ENCODE measurements at regions not wholly inside any gene's neighbourhood (a gene's known extent, or its start where the extent isn't known, plus 50 kb on each side); places are given as distances from the start of the nearest gene placed in this dataset.
"Not testable (repeated sequence)": the region's sequence is repeated elsewhere in the genome, so short reads cannot be mapped to it uniquely, and the experiment has no call there.

GRCh38 chr15:98088307-98088945, 127.9 kb downstream of the ARRDC4 start:
- DNase-seq (ENCODE audit: low read depth in 2 of 2) = not testable (repeated sequence)

GRCh38 chr15:98089352-98089751, 128.8 kb downstream of the ARRDC4 start:
- not testable (repeated sequence) for DNase-seq (ENCODE audit: low read depth in 2 of 2)

GRCh38 chr15:98097986-98098385, 137.5 kb downstream of the ARRDC4 start:
- DNase-seq (ENCODE audit: low read depth in 2 of 2) = not testable (repeated sequence)

GRCh38 chr15:98100606-98101005, 140.1 kb downstream of the ARRDC4 start:
- DNase-seq (ENCODE audit: low read depth in 2 of 2) = not testable (repeated sequence)

GRCh38 chr15:98103570-98103969, 143.1 kb downstream of the ARRDC4 start:
- DNase-seq (ENCODE audit: low read depth in 2 of 2) = no peak

GRCh38 chr15:98104386-98105151, 144.1 kb downstream of the ARRDC4 start:
- DNase-seq (ENCODE audit: low read depth in 2 of 2) = not testable (repeated sequence)

GRCh38 chr15:98106615-98107194, 146.2 kb downstream of the ARRDC4 start:
- DNase-seq (ENCODE audit: low read depth in 2 of 2) = not testable (repeated sequence)

GRCh38 chr15:98111806-98112205, 151.3 kb downstream of the ARRDC4 start:
- no peak for DNase-seq (ENCODE audit: low read depth in 2 of 2)

- no peak for DNase-seq (ENCODE audit: low read depth in 2 of 2)
Measured at GRCh38 chr15:98113327-98113726, 152.8 kb downstream of the ARRDC4 start.

- DNase-seq (ENCODE audit: low read depth in 2 of 2) = no peak
Measured at GRCh38 chr15:98120561-98120960, 160.1 kb downstream of the ARRDC4 start.

- no peak for DNase-seq (ENCODE audit: low read depth in 2 of 2)
Measured at GRCh38 chr15:98121536-98121935, 161.0 kb downstream of the ARRDC4 start.

GRCh38 chr15:98121957-98122356, 161.5 kb downstream of the ARRDC4 start:
- no peak for DNase-seq (ENCODE audit: low read depth in 2 of 2)

- DNase-seq (ENCODE audit: low read depth in 2 of 2) = no peak
Measured at GRCh38 chr15:98123297-98123696, 162.8 kb downstream of the ARRDC4 start.

- DNase-seq (ENCODE audit: low read depth in 2 of 2) = no peak
Measured at GRCh38 chr15:98123834-98124233, 163.3 kb downstream of the ARRDC4 start.

GRCh38 chr15:98124581-98124980, 164.1 kb downstream of the ARRDC4 start:
- no peak for DNase-seq (ENCODE audit: low read depth in 2 of 2)

GRCh38 chr15:98126326-98127085, 166.0 kb downstream of the ARRDC4 start:
- DNase-seq (ENCODE audit: low read depth in 2 of 2) = no peak

- no peak for DNase-seq (ENCODE audit: low read depth in 2 of 2)
Measured at GRCh38 chr15:98127586-98127985, 167.1 kb downstream of the ARRDC4 start.

- DNase-seq (ENCODE audit: low read depth in 2 of 2) = no peak
Measured at GRCh38 chr15:98131924-98132323, 171.4 kb downstream of the ARRDC4 start.

GRCh38 chr15:98134905-98135304, 174.4 kb downstream of the ARRDC4 start:
- no peak for DNase-seq (ENCODE audit: low read depth in 2 of 2)

GRCh38 chr15:98138910-98139309, 178.4 kb downstream of the ARRDC4 start:
- DNase-seq (ENCODE audit: low read depth in 2 of 2) = no peak

GRCh38 chr15:98139337-98139736, 178.8 kb downstream of the ARRDC4 start:
- no peak for DNase-seq (ENCODE audit: low read depth in 2 of 2)

GRCh38 chr15:98142572-98142971, 182.1 kb downstream of the ARRDC4 start:
- DNase-seq (ENCODE audit: low read depth in 2 of 2) = no peak

Measured in stimulated activated CD8-positive, alpha-beta memory T cell treated with anti-CD3 and anti-CD28 coated beads, Interleukin-2, amount 100 ng/mL, for 48 hours (primary cell).